H4 (cell line): ENCODE measurements at regions not wholly inside any gene's neighbourhood (a gene's known extent, or its start where the extent isn't known, plus 50 kb on each side); places are given as distances from the start of the nearest gene placed in this dataset.
"Not testable (repeated sequence)": the region's sequence is repeated elsewhere in the genome, so short reads cannot be mapped to it uniquely, and the experiment has no call there.

Experiments used
- DNase-seq: peaks from one replicate; pipeline ENCODE4 v3.0.0-alpha.2; 2015; ENCODE audit warnings: low spot score

GRCh38 chr10:118965096-118965495, 64.4 kb upstream of the NANOS1 start:
- no peak for DNase-seq

- DNase-seq: no peak
Observed at GRCh38 chr10:118965645-118966044, 63.9 kb upstream of the NANOS1 start.

GRCh38 chr10:118966076-118966849, 63.3 kb upstream of the NANOS1 start:
- DNase-seq: no peak

GRCh38 chr10:118966850-118967125, 62.7 kb upstream of the NANOS1 start:
- no peak for DNase-seq

- no peak for DNase-seq
Observed at GRCh38 chr10:118967160-118967559, 62.4 kb upstream of the NANOS1 start.

GRCh38 chr10:118968060-118968459, 61.5 kb upstream of the NANOS1 start:
- DNase-seq: no peak

- no peak for DNase-seq
Observed at GRCh38 chr10:118968482-118968881, 61.0 kb upstream of the NANOS1 start.

GRCh38 chr10:118969014-118969413, 60.5 kb upstream of the NANOS1 start:
- DNase-seq: no peak

GRCh38 chr10:118970770-118971169, 58.7 kb upstream of the NANOS1 start:
- DNase-seq: no peak

GRCh38 chr10:118971187-118971586, 58.3 kb upstream of the NANOS1 start:
- DNase-seq: no peak

- DNase-seq: no peak
Observed at GRCh38 chr10:118971876-118972275, 57.6 kb upstream of the NANOS1 start.

- no peak for DNase-seq
Observed at GRCh38 chr10:118973744-118974143, 55.8 kb upstream of the NANOS1 start.

GRCh38 chr10:118974951-118975350, 54.6 kb upstream of the NANOS1 start:
- no peak for DNase-seq

- DNase-seq: not testable (repeated sequence)
Observed at GRCh38 chr10:118976219-118976618, 53.3 kb upstream of the NANOS1 start.

- DNase-seq: no peak
Observed at GRCh38 chr10:118977022-118977599, 52.4 kb upstream of the NANOS1 start.

- no peak for DNase-seq
Observed at GRCh38 chr10:118977835-118978234, 51.7 kb upstream of the NANOS1 start.

- DNase-seq: no peak
Observed at GRCh38 chr10:118978316-118978997, 51.1 kb upstream of the NANOS1 start.

- no peak for DNase-seq
Observed at GRCh38 chr10:118978998-118979350, 50.5 kb upstream of the NANOS1 start.

GRCh38 chr10:118979661-118980060, 49.9 kb upstream of the NANOS1 start:
- DNase-seq: no peak
